ENCODE measurements at regions not wholly inside any gene's neighbourhood (a gene's known extent, or its start where the extent isn't known, plus 50 kb on each side); places are given as distances from the start of the nearest gene placed in this dataset.

GRCh38 chr10:108203905-108204527 lies 1039.5 kb upstream of the SORCS1 start:
- H3K9me3 ChIP-seq: no peaks in the 10 kb centered on the region
- H3K4me3 ChIP-seq: no peak overlapping the region
- H3K27ac ChIP-seq: no peak overlapping the region
- H3K4me1 ChIP-seq: no peaks in the 10 kb centered on the region
- no peaks in the 10 kb centered on the region for H3K27me3 ChIP-seq
- no peaks in the 10 kb centered on the region for H3K36me3 ChIP-seq
- no peak for TF ChIP-seq EP300 (IDR thresholded peaks at IDR 0.05)
- no peak for TF ChIP-seq CTCF (IDR thresholded peaks at IDR 0.05)
- TF ChIP-seq POLR2A (IDR thresholded peaks at IDR 0.05): no peak
- DNase-seq (ENCODE audit: low spot score in 2 of 2): no peak
- 84 to 97% methylated on average over 3 of the region's 3 CpGs for WGBS, 2 donors

GRCh38 chr10:108187408-108188012 lies 1023.0 kb upstream of the SORCS1 start:
- Histone ChIP-seq H3K36me3 (no peaks in the 10 kb centered on the region), H3K4me3 (no peak overlapping the region), H3K4me1 (no peaks in the 10 kb centered on the region), H3K27me3 (no peaks in the 10 kb centered on the region), H3K27ac (no peak overlapping the region), H3K9me3 (no peaks in the 10 kb centered on the region)
- WGBS, 2 donors: 61 to 62% methylated on average over 3 of the region's 3 CpGs
- no peak for DNase-seq (ENCODE audit: low spot score in 2 of 2)
- TF ChIP-seq CTCF (IDR thresholded peaks at IDR 0.05) (no peak), EP300 (IDR thresholded peaks at IDR 0.05) (no peak), POLR2A (IDR thresholded peaks at IDR 0.05) (no peak)

GRCh38 chr10:108184114-108184513 lies 1019.6 kb upstream of the SORCS1 start:
- DNase-seq (ENCODE audit: low spot score in 2 of 2): no peak
- no peak overlapping the region for H3K4me3 ChIP-seq
- H3K9me3 ChIP-seq: no peaks in the 10 kb centered on the region
- no peak overlapping the region for H3K27ac ChIP-seq
- 21 to 40% methylated on average over 1 of the region's 1 CpG for WGBS, 2 donors
- H3K36me3 ChIP-seq: no peaks in the 10 kb centered on the region
- TF ChIP-seq POLR2A (IDR thresholded peaks at IDR 0.05) (no peak), EP300 (IDR thresholded peaks at IDR 0.05) (no peak)
- H3K27me3 ChIP-seq: no peaks in the 10 kb centered on the region
- no peaks in the 10 kb centered on the region for H3K4me1 ChIP-seq

GRCh38 chr10:108180878-108181277 lies 1016.4 kb upstream of the SORCS1 start:
- Histone ChIP-seq H3K27ac (no peak overlapping the region), H3K4me1 (no peaks in the 10 kb centered on the region), H3K4me3 (no peak overlapping the region), H3K9me3 (no peaks in the 10 kb centered on the region), H3K27me3 (no peaks in the 10 kb centered on the region), H3K36me3 (no peaks in the 10 kb centered on the region)
- TF ChIP-seq EP300 (IDR thresholded peaks at IDR 0.05) (no peak), POLR2A (IDR thresholded peaks at IDR 0.05) (no peak), CTCF (IDR thresholded peaks at IDR 0.05) (no peak)
- no peak for DNase-seq (ENCODE audit: low spot score in 2 of 2)
- 46 to 55% methylated on average over 2 of the region's 2 CpGs for WGBS, 2 donors

- no peak for DNase-seq (ENCODE audit: low spot score in 2 of 2)
- Histone ChIP-seq H3K4me1 (no peaks in the 10 kb centered on the region), H3K36me3 (no peaks in the 10 kb centered on the region), H3K4me3 (no peak overlapping the region), H3K27me3 (no peaks in the 10 kb centered on the region), H3K9me3 (no peaks in the 10 kb centered on the region), H3K27ac (no peak overlapping the region)
- TF ChIP-seq POLR2A (IDR thresholded peaks at IDR 0.05) (no peak), EP300 (IDR thresholded peaks at IDR 0.05) (no peak), CTCF (IDR thresholded peaks at IDR 0.05) (no peak)
- 44 to 60% methylated on average over 1 of the region's 1 CpG for WGBS, 2 donors
Observed at GRCh38 chr10:108169846-108170245, 1005.3 kb upstream of the SORCS1 start.

Measured in tibial nerve (tissue), 4 donors.